ENCODE measurements at regions not wholly inside any gene's neighbourhood (a gene's known extent, or its start where the extent isn't known, plus 50 kb on each side); places are given as distances from the start of the nearest gene placed in this dataset.
A peak's percentile ranks its signal among the peaks of the same experiment; 100 is the strongest.

DNA sequence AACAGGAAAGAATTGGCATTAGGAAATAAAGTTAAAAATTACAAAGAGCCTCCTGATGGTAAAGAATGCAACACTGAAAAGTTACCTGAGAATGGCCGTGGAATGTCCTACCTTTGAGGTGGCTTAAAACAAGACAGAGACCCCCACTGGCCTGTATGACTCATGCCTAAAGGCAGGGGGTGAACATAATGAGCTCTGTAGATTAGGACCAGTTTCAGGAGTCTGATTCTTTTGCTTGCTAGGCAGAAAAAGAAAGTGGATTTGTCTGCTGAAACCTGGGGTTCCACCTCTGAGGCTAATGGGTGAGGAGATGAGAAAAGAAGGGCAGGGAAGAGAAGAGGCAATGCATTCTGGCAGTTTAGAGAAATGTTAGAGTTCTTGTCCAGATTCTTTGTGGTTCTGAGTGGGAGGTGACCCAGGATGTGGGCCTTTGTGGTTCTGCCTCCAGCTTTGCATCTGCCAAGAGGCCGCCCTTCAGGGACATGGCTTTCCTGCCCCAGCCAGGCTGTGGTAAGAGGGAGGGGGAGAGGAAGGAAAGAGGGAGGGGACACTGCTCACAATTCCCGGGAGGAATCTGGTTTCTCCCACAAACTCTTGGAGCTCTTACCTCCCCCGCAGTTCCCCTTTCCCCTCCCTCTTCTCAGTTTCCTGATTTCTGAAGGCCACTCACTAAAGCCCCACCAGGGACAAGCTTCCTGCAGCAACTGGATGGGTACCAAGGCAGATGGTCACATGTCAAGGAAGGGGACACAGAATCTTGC lies 109.6 kb downstream of the EFNB1 start (continued):
- TF ChIP-seq EGR2 (tag by site-specific recombination; IDR thresholded peaks at IDR 0.05; ENCODE audit: low read depth), result peak; percentile 52
- no peak for TF ChIP-seq SP2 (tag by site-specific recombination; IDR thresholded peaks at IDR 0.05)
- TF ChIP-seq, protein P1, sequence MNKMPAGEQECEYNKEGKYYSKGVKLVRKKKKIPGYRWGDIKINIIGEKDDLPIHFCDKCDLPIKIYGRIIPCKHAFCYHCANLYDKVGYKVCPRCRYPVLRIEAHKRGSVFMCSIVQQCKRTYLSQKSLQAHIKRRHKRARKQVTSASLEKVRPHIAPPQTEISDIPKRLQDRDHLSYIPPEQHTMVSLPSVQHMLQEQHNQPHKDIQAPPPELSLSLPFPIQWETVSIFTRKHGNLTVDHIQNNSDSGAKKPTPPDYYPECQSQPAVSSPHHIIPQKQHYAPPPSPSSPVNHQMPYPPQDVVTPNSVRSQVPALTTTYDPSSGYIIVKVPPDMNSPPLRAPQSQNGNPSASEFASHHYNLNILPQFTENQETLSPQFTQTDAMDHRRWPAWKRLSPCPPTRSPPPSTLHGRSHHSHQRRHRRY (tag by site-specific recombination; IDR thresholded peaks at IDR 0.05), result no peak
- TF ChIP-seq ZNF157 (tag by site-specific recombination; IDR thresholded peaks at IDR 0.05), result no peak
- no peak for TF ChIP-seq ZNF146 (tag by site-specific recombination; IDR thresholded peaks at IDR 0.05)
- TF ChIP-seq ZFP69B (tag by site-specific recombination; IDR thresholded peaks at IDR 0.05), result no peak
- no peak for TF ChIP-seq ZNF571 (tag by site-specific recombination; IDR thresholded peaks at IDR 0.05)
- no peak for TF ChIP-seq ZNF701 (tag by site-specific recombination; IDR thresholded peaks at IDR 0.05)
- TF ChIP-seq ZNF629 (tag by site-specific recombination; IDR thresholded peaks at IDR 0.05), result no peak
- TF ChIP-seq ZNF274 (IDR thresholded peaks at IDR 0.05; ENCODE audit: low read length), result no peak
- TF ChIP-seq ZNF274 (tag by site-specific recombination; IDR thresholded peaks at IDR 0.05; ENCODE audit: borderline replicate concordance), result no peak
- no peak for TF ChIP-seq ZBTB1 (tag by site-specific recombination; IDR thresholded peaks at IDR 0.05)
- TF ChIP-seq ZNF214 (tag by site-specific recombination; IDR thresholded peaks at IDR 0.05; ENCODE audit: borderline replicate concordance), result no peak
- no peak for TF ChIP-seq ZNF112 (tag by site-specific recombination; IDR thresholded peaks at IDR 0.05)
- peak; percentile 28; the same call in 1 of the 2 replicates for TF ChIP-seq ZFHX2 (tag by site-specific recombination; conservative IDR thresholded peaks at IDR 0.05)
- TF ChIP-seq ZNF266 (tag by site-specific recombination; IDR thresholded peaks at IDR 0.05; ENCODE audit: low read depth), result no peak
- TF ChIP-seq ZSCAN16 (tag by site-specific recombination; IDR thresholded peaks at IDR 0.05), result no peak
- no peak for TF ChIP-seq ZBTB17 (tag by site-specific recombination; IDR thresholded peaks at IDR 0.05)
- TF ChIP-seq ZNF239 (tag by site-specific recombination; IDR thresholded peaks at IDR 0.05), result no peak
- no peak for TF ChIP-seq PRDM1 (tag by site-specific recombination; IDR thresholded peaks at IDR 0.05)
- peak; percentile 47; the same call in 1 of the 2 replicates for TF ChIP-seq ZIC2 (tag by site-specific recombination; IDR thresholded peaks at IDR 0.05)
- no peak for TF ChIP-seq ZNF366 (tag by site-specific recombination; conservative IDR thresholded peaks at IDR 0.05)
- TF ChIP-seq, protein P2, sequence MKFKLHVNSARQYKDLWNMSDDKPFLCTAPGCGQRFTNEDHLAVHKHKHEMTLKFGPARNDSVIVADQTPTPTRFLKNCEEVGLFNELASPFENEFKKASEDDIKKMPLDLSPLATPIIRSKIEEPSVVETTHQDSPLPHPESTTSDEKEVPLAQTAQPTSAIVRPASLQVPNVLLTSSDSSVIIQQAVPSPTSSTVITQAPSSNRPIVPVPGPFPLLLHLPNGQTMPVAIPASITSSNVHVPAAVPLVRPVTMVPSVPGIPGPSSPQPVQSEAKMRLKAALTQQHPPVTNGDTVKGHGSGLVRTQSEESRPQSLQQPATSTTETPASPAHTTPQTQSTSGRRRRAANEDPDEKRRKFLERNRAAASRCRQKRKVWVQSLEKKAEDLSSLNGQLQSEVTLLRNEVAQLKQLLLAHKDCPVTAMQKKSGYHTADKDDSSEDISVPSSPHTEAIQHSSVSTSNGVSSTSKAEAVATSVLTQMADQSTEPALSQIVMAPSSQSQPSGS (tag by site-specific recombination; IDR thresholded peaks at IDR 0.05; ENCODE audit: low read depth), result no peak
- TF ChIP-seq MYNN (tag by site-specific recombination; IDR thresholded peaks at IDR 0.05; ENCODE audit: borderline replicate concordance), result no peak
- TF ChIP-seq, protein P3, sequence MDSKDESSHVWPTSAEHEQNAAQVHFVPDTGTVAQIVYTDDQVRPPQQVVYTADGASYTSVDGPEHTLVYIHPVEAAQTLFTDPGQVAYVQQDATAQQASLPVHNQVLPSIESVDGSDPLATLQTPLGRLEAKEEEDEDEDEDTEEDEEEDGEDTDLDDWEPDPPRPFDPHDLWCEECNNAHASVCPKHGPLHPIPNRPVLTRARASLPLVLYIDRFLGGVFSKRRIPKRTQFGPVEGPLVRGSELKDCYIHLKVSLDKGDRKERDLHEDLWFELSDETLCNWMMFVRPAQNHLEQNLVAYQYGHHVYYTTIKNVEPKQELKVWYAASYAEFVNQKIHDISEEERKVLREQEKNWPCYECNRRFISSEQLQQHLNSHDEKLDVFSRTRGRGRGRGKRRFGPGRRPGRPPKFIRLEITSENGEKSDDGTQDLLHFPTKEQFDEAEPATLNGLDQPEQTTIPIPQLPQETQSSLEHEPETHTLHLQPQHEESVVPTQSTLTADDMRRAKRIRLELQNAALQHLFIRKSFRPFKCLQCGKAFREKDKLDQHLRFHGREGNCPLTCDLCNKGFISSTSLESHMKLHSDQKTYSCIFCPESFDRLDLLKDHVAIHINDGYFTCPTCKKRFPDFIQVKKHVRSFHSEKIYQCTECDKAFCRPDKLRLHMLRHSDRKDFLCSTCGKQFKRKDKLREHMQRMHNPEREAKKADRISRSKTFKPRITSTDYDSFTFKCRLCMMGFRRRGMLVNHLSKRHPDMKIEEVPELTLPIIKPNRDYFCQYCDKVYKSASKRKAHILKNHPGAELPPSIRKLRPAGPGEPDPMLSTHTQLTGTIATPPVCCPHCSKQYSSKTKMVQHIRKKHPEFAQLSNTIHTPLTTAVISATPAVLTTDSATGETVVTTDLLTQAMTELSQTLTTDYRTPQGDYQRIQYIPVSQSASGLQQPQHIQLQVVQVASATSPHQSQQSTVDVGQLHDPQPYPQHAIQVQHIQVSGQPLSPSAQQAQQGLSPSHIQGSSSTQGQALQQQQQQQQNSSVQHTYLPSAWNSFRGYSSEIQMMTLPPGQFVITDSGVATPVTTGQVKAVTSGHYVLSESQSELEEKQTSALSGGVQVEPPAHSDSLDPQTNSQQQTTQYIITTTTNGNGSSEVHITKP (tag by site-specific recombination; IDR thresholded peaks at IDR 0.05), result peak; percentile 17; the same call in 1 of the 2 replicates
- TF ChIP-seq, protein P4, sequence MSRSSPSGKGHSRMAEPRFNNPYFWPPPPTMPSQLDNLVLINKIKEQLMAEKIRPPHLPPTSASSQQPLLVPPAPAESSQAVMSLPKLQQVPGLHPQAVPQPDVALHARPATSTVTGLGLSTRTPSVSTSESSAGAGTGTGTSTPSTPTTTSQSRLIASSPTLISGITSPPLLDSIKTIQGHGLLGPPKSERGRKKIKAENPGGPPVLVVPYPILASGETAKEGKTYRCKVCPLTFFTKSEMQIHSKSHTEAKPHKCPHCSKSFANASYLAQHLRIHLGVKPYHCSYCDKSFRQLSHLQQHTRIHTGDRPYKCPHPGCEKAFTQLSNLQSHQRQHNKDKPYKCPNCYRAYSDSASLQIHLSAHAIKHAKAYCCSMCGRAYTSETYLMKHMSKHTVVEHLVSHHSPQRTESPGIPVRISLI (tag by site-specific recombination; IDR thresholded peaks at IDR 0.05), result no peak
- TF ChIP-seq ZNF175 (tag by site-specific recombination; IDR thresholded peaks at IDR 0.05), result no peak
- TF ChIP-seq, protein P5, sequence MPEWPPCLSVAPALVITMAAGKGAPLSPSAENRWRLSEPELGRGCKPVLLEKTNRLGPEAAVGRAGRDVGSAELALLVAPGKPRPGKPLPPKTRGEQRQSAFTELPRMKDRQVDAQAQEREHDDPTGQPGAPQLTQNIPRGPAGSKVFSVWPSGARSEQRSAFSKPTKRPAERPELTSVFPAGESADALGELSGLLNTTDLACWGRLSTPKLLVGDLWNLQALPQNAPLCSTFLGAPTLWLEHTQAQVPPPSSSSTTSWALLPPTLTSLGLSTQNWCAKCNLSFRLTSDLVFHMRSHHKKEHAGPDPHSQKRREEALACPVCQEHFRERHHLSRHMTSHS (tag by site-specific recombination; IDR thresholded peaks at IDR 0.05), result no peak
- TF ChIP-seq YY2 (tag by site-specific recombination; IDR thresholded peaks at IDR 0.05), result no peak
- TF ChIP-seq ZFP41 (tag by site-specific recombination; IDR thresholded peaks at IDR 0.05; ENCODE audit: borderline replicate concordance), result no peak
- no peak for TF ChIP-seq SP3 (tag by site-specific recombination; IDR thresholded peaks at IDR 0.05)
- no peak for TF ChIP-seq ZBTB48 (tag by site-specific recombination; IDR thresholded peaks at IDR 0.05)

Measured in HEK293 (cell line).